ENCODE measurements at regions not wholly inside any gene's neighbourhood (a gene's known extent, or its start where the extent isn't known, plus 50 kb on each side); places are given as distances from the start of the nearest gene placed in this dataset.

DNA sequence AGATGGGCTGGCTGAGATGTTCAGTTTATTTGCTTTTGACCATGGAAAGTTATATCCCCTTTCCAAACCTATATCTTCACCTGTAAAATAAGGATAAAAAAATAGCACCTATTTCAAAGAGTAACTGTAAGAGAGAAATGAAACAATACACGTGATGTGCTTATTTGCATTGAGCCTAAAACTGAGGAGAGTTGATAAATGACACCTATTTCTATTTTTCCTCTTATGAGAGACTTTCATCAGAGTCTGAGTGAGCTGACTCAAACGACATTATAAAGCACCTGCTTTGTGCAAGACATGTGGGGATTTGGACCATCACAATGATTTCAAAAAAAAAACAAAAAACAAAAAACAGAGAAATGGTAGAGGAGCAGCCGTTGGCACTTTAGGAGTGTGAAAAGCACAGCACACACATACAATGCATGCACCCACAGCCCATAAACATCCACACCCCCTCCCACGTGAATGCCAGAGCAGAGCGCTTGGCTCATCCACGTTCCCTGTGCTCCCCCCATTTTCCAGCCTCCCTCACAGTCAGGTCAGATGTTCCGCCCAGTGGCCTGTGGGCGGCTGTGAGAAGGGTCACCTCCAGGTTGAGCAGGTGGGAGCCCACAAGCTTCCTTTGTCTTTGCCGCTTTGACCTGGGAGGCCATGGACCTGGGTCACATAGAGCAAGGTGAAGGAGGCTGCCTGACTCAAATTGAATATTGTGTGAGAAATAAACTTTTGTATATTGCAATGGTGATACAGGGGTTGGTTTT lies 253.2 kb upstream of the ZNF32 start:
- Histone ChIP-seq H4K20me1 (ENCODE audit: insufficient read depth) (no peaks in the 10 kb centered on the region), H3K27me3 (ENCODE audit: insufficient read depth, low read length) (peaks cover 37% of the 10 kb centered on the region), H3K36me3 (ENCODE audit: control insufficient read depth in 1 of 2, insufficient read depth in 2 of 2, low read length in 2 of 2) (no peaks in the 10 kb centered on the region), H3K27ac (ENCODE audit: low read depth, low read length) (no peak overlapping the region), H2AFZ (ENCODE audit: low read depth, low read length, poor library complexity, severe bottlenecking) (no peak overlapping the region), H3K9me2 (ENCODE audit: insufficient read depth) (no peaks in the 10 kb centered on the region), H3K79me2 (ENCODE audit: insufficient read depth, low read length) (no peaks in the 10 kb centered on the region), H3K4me1 (ENCODE audit: control insufficient read depth in 1 of 2, insufficient read depth in 2 of 2, low read length in 2 of 2) (no peaks in the 10 kb centered on the region), H3K9me3 (ENCODE audit: control insufficient read depth in 1 of 2, insufficient read depth in 1 of 2, low read depth in 1 of 2, low read length in 2 of 2) (no peaks in the 10 kb centered on the region), H3K9ac (ENCODE audit: low read length) (no peak overlapping the region), H3K4me3 (replicated peaks in 1 of 2; ENCODE audit: low read depth in 1 of 2, low read length in 2 of 2) (no peak overlapping the region), H3K4me2 (ENCODE audit: low read length) (no peak overlapping the region)
- TF ChIP-seq CBX3 (IDR thresholded peaks at IDR 0.05; ENCODE audit: low read depth) = no peak
- TF ChIP-seq, protein P1, sequence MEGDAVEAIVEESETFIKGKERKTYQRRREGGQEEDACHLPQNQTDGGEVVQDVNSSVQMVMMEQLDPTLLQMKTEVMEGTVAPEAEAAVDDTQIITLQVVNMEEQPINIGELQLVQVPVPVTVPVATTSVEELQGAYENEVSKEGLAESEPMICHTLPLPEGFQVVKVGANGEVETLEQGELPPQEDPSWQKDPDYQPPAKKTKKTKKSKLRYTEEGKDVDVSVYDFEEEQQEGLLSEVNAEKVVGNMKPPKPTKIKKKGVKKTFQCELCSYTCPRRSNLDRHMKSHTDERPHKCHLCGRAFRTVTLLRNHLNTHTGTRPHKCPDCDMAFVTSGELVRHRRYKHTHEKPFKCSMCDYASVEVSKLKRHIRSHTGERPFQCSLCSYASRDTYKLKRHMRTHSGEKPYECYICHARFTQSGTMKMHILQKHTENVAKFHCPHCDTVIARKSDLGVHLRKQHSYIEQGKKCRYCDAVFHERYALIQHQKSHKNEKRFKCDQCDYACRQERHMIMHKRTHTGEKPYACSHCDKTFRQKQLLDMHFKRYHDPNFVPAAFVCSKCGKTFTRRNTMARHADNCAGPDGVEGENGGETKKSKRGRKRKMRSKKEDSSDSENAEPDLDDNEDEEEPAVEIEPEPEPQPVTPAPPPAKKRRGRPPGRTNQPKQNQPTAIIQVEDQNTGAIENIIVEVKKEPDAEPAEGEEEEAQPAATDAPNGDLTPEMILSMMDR (IDR thresholded peaks at IDR 0.05 in 2 of 3, conservative IDR thresholded peaks at IDR 0.05 in 1 of 3; ENCODE audit: borderline replicate concordance in 1 of 3, insufficient read depth in 1 of 3, low read depth in 2 of 3, low read length in 2 of 3) = no peak
- TF ChIP-seq POLR2AphosphoS5 (IDR thresholded peaks at IDR 0.05; ENCODE audit: low read depth, low read length) = no peak
- TF ChIP-seq SIN3A (IDR thresholded peaks at IDR 0.05; ENCODE audit: low read depth) = no peak
- TF ChIP-seq, protein P2, sequence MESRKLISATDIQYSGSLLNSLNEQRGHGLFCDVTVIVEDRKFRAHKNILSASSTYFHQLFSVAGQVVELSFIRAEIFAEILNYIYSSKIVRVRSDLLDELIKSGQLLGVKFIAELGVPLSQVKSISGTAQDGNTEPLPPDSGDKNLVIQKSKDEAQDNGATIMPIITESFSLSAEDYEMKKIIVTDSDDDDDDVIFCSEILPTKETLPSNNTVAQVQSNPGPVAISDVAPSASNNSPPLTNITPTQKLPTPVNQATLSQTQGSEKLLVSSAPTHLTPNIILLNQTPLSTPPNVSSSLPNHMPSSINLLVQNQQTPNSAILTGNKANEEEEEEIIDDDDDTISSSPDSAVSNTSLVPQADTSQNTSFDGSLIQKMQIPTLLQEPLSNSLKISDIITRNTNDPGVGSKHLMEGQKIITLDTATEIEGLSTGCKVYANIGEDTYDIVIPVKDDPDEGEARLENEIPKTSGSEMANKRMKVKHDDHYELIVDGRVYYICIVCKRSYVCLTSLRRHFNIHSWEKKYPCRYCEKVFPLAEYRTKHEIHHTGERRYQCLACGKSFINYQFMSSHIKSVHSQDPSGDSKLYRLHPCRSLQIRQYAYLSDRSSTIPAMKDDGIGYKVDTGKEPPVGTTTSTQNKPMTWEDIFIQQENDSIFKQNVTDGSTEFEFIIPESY (IDR thresholded peaks at IDR 0.05; ENCODE audit: extremely low read depth, insufficient replicate concordance, low read length) = no peak
- TF ChIP-seq EZH2 (IDR thresholded peaks at IDR 0.05) = no peak
- TF ChIP-seq FOSL1 (IDR thresholded peaks at IDR 0.05; ENCODE audit: low read depth) = no peak
- TF ChIP-seq, protein P3, sequence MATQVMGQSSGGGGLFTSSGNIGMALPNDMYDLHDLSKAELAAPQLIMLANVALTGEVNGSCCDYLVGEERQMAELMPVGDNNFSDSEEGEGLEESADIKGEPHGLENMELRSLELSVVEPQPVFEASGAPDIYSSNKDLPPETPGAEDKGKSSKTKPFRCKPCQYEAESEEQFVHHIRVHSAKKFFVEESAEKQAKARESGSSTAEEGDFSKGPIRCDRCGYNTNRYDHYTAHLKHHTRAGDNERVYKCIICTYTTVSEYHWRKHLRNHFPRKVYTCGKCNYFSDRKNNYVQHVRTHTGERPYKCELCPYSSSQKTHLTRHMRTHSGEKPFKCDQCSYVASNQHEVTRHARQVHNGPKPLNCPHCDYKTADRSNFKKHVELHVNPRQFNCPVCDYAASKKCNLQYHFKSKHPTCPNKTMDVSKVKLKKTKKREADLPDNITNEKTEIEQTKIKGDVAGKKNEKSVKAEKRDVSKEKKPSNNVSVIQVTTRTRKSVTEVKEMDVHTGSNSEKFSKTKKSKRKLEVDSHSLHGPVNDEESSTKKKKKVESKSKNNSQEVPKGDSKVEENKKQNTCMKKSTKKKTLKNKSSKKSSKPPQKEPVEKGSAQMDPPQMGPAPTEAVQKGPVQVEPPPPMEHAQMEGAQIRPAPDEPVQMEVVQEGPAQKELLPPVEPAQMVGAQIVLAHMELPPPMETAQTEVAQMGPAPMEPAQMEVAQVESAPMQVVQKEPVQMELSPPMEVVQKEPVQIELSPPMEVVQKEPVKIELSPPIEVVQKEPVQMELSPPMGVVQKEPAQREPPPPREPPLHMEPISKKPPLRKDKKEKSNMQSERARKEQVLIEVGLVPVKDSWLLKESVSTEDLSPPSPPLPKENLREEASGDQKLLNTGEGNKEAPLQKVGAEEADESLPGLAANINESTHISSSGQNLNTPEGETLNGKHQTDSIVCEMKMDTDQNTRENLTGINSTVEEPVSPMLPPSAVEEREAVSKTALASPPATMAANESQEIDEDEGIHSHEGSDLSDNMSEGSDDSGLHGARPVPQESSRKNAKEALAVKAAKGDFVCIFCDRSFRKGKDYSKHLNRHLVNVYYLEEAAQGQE (IDR thresholded peaks at IDR 0.05; ENCODE audit: low read depth) = no peak
- TF ChIP-seq ZFX (IDR thresholded peaks at IDR 0.05) = no peak
- no peak for TF ChIP-seq EZH2phosphoT487 (IDR thresholded peaks at IDR 0.05; ENCODE audit: borderline replicate concordance)
- no peak for TF ChIP-seq POLR2A (IDR thresholded peaks at IDR 0.05; ENCODE audit: borderline replicate concordance, extremely low read depth, insufficient read depth, insufficient read length)
- TF ChIP-seq, protein P4, sequence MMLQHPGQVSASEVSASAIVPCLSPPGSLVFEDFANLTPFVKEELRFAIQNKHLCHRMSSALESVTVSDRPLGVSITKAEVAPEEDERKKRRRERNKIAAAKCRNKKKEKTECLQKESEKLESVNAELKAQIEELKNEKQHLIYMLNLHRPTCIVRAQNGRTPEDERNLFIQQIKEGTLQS (IDR thresholded peaks at IDR 0.05) = no peak
- no peak for TF ChIP-seq EGR1 (IDR thresholded peaks at IDR 0.05; ENCODE audit: low read depth)
- TF ChIP-seq TCF7L2 (IDR thresholded peaks at IDR 0.05; ENCODE audit: borderline replicate concordance, extremely low read depth, insufficient read depth, insufficient read length) = no peak
- ChIA-PET CTCF (no interaction called here), RAD21 (ENCODE audit: low non-redundant PET in 1 of 2, low total read pairs in 2 of 2, uncharacterized antibody in 2 of 2, unreplicated experiment in 2 of 2) (no interaction called here), POLR2A (no interaction called here)
- BruUV-seq (replicated peaks) = no TSS peak
- ATAC-seq = no peak
- DNase-seq (ENCODE audit: low read depth, low spot score) = no peak
- intact Hi-C loops (cut with micrococcal nuclease) = no loop called here

All from HCT116 (cell line).